HG03066 (cell line): ENCODE measurements at regions not wholly inside any gene's neighbourhood (a gene's known extent, or its start where the extent isn't known, plus 50 kb on each side); places are given as distances from the start of the nearest gene placed in this dataset.
"Not testable (repeated sequence)": the region's sequence is repeated elsewhere in the genome, so short reads cannot be mapped to it uniquely, and the experiment has no call there.

ENCODE experiments used
- ATAC-seq: cut with Tn5 transposase; IDR thresholded peaks from one replicate; pipeline ENCODE4 v1.9.1; 2021; ENCODE audit warnings: low read depth; ENCODE audit not compliant: unreplicated experiment

DNA sequence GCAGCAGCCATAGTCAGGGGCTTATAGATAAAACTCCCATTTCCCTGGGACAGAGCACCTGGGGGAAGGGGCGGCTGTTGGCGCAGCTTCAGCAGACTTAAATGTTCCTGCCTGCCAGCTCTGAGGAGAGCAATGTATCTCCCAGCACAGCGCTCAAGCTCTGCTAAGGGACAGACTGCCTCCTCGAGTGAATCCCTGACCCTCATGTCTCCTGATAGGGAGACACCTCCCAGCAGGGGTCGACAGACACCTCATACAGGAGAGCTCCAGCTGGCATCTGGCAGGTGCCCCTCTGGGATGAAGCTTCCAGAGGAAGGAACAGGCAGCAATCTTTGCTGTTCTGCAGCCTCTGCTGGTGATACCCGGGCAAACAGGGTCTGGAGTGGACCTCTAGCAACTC is 189.3 kb upstream of the EGLN3 start:
- not testable (repeated sequence) for ATAC-seq

DNA sequence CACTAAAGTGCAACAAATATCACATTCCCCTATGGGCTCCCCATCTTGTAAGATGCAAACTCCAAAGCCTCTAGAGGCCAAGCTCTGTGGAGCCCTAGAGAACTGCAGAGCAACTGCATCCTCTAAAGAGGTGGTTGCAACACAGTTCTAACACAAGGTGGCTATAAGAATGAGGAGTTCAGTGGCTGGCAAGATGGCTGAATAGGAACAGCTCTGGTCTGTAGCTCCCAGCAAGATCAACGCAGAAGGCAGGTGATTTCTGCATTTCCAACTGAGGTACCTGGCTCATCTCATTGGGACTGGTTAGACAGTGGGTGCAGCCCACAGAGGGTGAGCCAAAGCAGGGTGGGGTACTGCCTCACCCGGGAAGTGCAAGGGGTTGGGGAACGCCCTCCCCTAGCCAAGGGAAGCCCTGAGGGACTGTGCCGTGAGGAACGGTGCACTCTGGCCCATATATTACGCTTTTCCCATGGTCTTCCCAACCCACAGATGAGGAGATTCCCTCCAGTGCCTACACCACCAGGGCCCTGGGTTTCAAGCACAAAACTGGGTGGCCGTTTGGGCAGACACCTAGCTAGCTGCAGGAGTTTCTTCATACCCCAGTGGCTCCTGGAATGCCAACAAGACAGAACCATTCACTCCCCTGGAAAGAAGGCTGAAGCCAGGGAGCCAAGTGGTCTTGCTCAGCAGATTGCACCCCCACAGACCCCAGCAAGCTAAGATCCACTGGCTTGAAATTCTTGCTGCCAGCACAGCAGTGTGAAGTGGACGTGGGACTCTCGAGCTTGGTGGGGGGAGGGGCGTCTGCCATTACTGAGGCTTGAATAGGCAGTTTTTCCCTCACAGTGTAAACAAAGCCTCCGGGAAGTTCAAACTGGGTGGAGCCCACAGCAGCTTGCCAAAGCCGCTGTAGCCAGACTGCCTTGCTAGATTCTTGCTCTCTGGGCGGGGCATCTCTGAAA is 188.6 kb upstream of the EGLN3 start:
- not testable (repeated sequence) for ATAC-seq

DNA sequence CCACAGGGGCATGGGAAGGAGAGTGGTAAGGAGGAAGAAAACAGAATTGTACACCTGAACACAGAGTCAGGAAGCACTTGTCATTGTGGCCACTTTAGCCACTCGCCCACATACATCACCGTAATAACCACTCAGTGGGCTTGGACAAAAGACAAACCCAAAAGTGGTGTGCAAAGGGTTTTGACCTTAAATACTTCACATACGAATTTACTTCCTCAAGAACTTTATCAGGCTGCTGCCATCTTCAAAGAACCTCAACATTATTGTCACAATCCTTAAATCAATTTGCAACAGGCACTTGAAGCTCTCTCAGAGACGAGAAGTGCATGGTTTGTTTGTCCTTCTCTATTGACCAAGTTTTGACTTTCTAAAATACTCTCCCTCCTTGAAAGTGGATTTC is 187.3 kb upstream of the EGLN3 start:
- no peak for ATAC-seq

DNA sequence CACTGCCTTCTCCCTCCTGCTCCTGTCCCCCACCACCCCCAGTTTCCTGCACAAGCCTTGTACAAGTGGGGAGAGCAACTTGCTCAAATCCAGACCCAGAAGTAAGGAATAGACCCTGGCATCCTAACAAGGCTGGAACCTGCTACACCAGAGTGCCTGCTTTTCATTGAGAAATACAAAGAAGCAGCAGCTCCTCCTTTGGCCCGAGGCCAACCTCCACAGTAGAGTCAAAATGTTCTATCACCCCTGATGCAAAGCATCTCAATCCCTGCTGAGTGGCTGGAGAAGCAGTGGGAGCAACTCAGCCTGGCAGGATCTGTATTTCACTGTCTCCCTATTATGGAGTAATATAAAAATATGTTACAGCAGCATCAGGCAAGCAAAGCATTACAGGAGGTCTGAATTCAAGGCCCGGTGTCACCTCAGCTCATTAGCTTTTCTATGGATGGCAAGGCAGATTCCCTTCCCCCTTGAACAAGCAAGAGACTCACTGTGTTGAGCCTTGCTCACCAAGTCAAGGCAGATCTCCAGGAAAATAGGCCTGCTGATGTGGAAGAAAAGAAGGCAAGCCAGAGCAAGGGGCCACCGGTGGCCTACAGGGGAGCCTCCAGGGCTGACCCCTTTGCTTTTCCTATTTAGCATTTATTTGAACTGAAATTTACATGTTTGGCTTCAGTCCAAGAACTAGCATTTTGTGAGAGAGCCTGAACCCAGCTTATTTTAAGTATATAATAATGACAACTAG is 186.3 kb upstream of the EGLN3 start:
- no peak for ATAC-seq

DNA sequence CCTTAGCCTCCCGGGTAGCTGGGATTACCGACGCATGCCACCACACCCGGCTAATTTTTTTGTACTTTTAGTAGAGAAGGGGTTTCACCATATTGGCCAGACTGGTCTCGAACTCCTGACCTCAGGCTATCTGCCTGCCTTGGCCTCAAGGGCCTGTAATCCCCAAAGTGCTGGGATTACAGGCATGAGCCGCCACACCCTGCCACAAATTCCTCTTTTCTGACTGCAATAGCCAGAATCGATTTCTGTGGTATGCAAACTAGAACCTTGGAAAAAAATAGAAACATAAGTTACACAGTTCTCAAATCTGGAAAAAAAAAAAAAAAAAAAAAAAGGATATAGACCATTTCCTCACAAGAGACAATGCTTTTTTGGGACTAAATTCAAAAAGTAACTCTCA is 184.6 kb upstream of the EGLN3 start:
- no peak for ATAC-seq

DNA sequence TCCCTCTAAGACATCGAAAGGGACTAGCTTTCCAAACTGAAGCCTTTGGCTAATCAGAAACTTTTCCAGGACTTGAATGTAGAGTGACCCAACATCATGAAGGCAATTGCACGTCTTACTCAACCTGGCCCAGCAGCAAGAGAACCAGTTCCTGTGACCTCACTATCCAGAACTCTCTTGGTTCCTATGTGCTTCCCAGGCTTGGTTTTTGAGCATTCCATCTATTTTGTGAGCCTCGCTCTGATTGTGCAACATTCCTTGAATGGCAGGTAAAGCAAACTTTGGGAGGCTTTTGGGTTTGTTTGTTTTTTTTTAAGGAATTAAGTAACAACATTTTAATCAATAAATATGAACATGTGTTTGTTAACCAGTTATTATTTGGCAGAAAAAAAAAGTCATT is 183.6 kb upstream of the EGLN3 start:
- ATAC-seq: no peak

DNA sequence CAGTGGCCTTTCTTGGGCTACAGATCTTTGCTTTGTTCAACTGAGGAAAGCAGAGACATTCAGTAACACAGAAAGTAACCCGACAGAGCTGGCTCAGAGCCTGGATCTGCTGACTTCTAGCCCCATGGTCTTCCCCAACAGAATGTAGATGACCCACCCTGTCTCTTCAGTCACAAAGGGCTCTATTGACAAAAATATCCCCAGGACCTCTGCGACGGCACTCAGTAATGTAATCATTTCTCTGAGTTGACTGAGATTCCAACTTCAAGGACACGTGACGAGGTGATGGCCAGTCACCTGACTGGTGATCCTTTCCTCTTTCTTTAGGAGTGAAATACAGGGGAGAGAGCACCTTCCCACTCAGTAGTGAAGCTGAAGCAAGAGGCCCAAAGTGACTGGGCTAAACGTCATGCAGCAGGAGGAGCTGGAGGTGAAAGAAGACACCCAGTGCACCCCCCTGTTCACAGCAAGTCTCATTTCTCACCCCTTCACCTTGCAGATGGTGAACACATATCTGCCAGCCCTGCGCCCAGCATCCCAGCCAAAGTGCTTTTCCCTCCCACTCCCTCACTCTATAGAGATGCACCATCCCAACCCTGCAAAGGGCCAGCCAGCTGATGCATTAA is 179.2 kb upstream of the EGLN3 start:
- no peak for ATAC-seq

DNA sequence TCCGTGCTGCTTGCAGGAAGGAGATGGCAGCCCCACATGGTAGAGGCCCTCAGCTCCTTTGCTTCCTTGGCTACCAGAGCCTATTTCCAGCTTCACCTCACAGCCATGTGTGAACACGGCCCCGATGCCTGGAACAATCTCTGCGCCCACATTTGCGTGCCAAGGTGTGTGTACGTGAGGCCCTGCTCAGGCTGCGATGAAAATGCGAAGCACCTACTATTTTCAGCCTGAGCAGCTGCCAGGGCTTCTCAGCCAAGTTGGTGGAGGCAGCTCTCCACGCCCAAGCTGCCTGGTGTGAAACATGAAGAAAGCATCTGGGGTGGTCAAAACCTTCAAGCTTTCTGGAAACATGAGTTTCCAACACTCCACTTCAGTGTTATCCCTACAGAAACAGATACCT is 177.8 kb upstream of the EGLN3 start:
- ATAC-seq: no peak

DNA sequence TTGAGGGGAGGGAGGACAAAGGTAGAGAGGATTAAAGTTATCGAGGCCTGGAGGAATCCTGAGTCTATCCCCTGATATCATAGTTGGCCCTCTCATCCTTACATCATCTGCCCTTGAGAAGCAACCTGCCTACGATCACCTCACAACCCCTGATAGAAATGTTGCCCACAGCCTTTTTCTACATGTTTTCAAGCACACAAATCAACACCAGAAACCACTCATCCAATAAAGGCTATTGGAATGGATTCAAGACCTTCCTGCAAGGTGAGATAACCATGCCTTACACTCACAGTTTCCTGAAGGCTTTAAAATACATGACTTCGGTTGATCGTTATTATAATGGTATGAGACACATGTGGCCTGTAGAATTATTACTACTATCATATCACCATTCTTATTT is 175.7 kb upstream of the EGLN3 start:
- no peak for ATAC-seq

DNA sequence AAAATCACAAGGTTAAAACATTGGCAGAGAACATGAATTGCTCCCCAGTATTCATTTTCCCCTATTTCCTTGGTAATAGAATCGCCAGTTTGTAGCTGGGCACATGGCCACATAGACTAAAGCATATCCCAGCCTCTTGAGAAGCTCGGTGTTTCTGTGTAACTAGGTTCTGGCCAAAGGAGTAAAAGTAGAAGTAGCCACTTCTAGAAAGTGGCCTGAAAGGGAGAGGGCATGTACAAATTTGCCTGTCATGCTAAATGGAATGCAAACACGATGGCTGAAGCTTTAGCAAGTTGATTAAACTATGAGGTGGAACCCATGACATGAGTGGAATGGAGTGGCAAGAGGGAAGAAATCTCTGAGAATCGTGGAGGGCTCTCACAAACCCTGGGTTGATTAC is 173.7 kb upstream of the EGLN3 start:
- ATAC-seq: no peak

DNA sequence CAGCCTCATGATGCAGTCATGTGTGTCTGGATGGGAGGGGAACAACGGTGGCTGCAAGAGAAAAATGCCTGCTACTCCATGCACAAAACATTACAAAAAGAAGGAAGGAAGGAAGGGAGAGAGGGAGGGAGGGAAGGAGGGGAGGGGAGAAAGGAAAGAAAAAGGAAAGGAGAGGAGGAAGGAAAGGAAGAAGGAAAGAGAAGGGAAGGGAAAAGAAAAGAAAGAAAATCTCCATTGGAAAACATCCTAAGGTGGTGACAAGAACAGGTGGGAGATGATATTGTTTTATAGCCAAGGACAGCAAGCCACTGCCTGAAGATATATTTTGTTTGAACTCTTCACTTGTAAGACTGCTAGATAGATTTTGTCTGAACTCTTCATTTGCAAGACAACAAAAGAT is 171.8 kb upstream of the EGLN3 start:
- no peak for ATAC-seq

DNA sequence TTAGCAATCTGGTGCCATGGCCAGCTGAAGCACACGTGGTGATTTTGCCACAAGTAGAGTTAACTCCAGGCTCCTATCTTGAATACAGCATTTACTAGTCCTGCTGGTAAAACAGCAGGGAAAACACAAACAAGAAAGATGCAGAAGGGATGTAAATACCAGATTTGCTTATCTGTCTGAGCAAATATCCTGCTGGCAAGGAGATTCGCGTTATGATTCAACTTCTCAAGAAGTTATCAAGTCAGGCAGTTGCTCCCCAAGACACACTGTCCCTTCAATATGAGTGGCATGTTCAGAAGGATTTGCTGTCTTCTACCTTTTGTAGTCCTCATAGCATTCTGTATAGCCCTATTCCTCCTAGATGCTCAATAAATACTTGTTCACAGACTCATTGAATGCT is 171.2 kb upstream of the EGLN3 start:
- no peak for ATAC-seq

DNA sequence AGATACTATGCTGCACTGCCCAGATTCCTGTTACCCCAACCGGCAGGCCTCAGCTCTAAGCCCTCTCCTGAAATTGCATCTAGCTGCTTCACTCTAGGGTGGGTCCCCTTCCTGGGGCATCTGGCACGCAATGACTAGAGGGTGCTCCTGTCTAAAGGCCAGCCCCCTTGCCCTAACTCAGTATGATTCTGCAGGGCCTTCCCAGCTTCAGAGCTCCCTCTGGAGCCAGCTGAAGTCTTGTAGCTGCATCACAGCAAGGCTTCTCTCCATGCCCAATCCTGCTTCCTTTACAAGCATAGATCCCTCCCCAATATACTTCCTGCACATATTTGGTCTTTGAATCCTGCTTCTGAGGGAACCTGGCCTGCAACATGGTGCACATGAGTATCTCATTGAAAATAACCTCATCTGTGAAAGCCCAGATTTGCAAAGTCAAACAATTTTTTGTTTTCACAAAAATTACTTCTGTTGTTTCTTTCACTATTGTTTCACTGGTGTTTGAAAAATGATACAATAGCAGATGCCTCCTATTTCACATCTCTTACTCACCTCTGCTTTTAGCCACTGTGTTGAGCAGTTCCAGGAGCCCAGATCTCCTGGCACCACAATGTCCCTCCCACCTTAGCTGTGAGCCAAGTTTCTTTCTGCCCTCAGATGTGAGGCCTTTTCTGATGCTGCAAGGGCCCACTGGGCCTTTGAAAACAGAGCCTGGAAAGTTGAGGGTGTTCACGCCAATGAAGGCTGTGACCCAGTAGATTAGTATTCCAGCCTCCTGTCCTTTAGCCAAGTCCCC is 169.5 kb upstream of the EGLN3 start:
- no peak for ATAC-seq

DNA sequence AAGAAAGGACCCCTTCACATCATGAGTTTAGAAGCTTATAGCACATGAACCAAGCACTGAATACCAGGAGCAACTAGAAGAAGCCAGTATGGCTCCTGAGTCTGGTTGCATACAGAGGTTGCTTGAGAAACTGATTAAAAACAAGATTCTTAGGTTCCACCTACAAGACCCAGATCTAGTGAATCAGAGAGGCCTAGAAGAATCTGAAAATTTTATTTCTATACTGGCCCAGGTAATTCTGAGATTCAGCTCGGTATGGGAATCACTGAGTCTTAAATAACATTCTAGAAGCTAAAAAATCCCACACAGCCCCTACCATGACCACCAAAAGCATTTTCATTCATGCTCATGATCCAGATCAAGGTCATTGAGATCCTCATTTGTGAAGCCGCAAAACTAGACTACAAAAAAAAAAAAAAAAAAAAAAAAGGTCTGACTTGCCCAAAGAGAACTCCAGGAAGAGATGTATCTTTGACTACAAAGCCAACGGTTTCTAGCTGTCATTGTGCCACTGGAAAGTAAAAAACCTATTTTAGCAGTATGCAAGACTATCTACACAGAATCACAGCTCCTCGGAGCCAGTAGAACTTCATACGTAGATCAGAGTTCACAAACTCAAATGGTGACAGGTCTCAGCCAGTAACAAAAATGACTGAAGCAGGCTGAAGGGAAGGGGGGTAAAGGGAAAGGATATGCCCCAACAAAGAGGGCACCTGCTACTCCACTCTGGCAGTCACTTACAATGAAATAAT is 168.4 kb upstream of the EGLN3 start:
- no peak for ATAC-seq

DNA sequence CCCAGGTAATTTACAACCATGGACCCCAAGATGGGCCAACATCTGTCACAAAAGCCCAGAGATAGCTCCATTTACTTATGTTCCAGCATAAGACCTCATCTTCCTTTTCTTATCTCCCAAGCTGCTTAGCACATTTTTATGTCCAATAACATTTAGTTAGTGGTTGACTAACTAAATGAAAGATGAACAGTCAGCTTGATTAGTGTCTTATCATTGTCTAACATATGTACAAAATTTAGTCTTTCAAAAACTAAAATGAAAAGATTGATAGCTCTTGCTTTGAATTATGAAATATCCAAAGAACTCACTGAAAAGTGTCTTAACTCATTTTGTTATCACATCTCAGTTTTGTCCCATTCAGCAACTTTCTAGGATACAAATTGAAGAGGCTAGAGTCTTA is 163.1 kb upstream of the EGLN3 start:
- no peak for ATAC-seq

DNA sequence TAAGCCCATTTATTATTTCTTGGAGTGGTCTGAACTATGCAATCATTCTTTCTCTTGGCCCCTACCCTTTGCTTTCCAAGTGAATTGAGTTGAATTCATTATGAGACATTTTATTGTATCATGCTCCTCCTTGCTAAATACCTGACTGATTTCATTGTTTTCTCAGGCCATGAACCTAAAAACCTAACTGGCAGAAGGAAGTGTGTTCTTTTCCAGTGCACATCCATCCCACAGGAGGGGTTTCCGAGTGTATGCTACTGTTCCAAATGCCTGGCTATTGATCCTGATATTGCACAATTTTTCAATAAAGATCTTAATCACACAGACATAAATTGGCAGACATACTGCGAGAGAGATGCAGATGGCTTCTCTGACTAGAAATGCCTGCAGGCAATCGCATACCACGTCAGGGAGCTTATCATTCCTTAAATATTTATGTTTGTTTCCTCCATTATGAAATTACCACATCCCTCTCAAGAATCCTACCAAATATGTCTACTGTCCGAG is 162.2 kb upstream of the EGLN3 start:
- ATAC-seq: no peak

DNA sequence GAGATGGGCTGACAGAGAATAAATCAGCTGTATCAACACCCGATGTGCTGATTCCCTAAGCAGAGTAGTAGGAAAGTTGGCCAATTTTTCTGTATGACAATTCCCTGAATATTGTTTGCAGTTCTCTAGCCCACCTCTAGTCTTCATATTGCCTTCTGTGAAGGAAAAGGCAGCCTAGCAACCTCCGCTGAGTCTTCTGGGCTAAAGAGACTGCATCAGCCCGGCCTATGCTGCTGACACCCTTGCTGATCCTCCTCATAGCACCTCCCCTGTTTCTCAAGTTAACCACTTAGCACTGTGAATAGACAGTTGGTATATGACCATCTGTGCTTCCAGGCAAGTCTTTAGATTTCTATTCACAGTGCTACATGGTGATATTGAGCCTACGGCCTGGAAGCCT is 161.1 kb upstream of the EGLN3 start:
- ATAC-seq: no peak

DNA sequence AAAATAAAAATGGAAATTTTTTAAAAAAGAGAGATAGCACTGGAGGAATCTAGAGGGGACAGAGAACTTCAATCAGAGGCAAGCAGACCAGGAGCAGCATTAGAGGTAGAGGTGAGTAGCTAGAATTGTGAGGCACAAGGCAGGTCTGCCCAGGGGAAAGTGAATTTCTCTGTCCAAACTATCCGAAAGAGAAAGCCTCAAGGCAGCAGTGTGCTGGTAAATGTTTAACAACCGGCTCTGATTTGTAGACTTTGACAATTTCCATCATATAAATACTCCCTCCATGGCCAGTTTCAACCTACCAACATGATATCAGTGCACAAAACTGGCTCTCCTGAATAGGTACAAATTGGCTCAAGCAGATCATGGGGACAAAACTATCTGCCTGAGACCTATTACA is 160.6 kb upstream of the EGLN3 start:
- no peak for ATAC-seq

DNA sequence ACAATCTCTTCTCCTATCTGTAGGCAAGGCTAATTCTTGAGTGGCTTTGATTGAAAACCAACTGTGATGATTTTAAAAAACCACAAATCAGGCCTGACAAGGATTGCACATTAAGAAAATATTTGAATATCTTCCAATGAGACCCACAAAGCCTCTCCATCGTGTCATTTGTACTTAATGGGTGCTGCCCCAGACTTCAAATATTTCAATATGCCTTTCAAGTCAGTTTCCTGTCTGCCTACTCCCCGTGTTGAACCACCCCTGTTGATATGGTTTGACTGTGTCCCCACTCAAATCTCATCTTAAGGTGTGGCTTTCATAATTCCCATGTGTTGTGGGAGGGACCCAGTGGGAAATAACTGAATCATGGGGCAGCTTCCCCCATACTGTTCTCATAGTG is 159.7 kb upstream of the EGLN3 start:
- ATAC-seq: no peak

DNA sequence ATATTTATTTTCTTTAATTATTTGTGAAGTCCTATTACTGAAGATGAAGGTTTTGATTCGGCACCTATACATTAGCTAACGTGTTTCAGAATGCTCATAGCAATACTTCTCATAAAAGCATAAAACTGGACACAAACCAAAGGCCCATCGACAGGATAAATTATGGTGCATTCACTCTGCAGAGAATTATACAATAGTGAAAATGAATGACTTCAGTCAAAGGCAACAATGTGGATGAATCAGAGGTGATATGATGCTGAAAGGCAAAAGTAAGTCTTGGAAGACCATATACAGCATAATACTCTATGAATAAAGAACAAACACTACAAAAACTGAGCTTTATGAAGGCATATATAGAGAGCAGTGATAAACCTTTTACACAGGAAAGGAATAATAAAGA is 156.6 kb upstream of the EGLN3 start:
- no peak for ATAC-seq
